Fibroblast of upper back skin (primary cell): ENCODE measurements at regions not wholly inside any gene's neighbourhood (a gene's known extent, or its start where the extent isn't known, plus 50 kb on each side); places are given as distances from the start of the nearest gene placed in this dataset.
"Not testable (repeated sequence)": the region's sequence is repeated elsewhere in the genome, so short reads cannot be mapped to it uniquely, and the experiment has no call there.

Experiments
- DNase-seq: peaks from one replicate; pipeline ENCODE4 v3.0.0-alpha.2; 2013

- not testable (repeated sequence) for DNase-seq
These were observed 379.0 kb downstream of the BCKDHB start for GRCh38 chr6:80485494-80485893.

GRCh38 chr6:80482056-80482455, 375.6 kb downstream of the BCKDHB start:
- no peak for DNase-seq

GRCh38 chr6:80480421-80481157, 374.1 kb downstream of the BCKDHB start:
- peak; percentile 82 for DNase-seq

GRCh38 chr6:80478030-80478429, 371.6 kb downstream of the BCKDHB start:
- DNase-seq = peak; percentile 86

- DNase-seq = peak; percentile 82
These were observed 371.1 kb downstream of the BCKDHB start for GRCh38 chr6:80477591-80477990.

GRCh38 chr6:80472271-80472670, 365.8 kb downstream of the BCKDHB start:
- DNase-seq = peak; percentile 28

- DNase-seq = no peak
These were observed 363.5 kb downstream of the BCKDHB start for GRCh38 chr6:80469977-80470376.

- DNase-seq = no peak
These were observed 361.9 kb downstream of the BCKDHB start for GRCh38 chr6:80468398-80468797.

- DNase-seq = no peak
These were observed 360.9 kb downstream of the BCKDHB start for GRCh38 chr6:80467408-80467807.

GRCh38 chr6:80466981-80467380, 360.5 kb downstream of the BCKDHB start:
- DNase-seq = peak; percentile 88

GRCh38 chr6:80465513-80465912, 359.0 kb downstream of the BCKDHB start:
- DNase-seq = no peak

GRCh38 chr6:80464901-80465300, 358.4 kb downstream of the BCKDHB start:
- DNase-seq = no peak

GRCh38 chr6:80463197-80463596, 356.7 kb downstream of the BCKDHB start:
- DNase-seq = no peak

GRCh38 chr6:80460257-80460865, 353.9 kb downstream of the BCKDHB start:
- DNase-seq = peak; percentile 58

GRCh38 chr6:80457439-80457933, 351.0 kb downstream of the BCKDHB start:
- DNase-seq = peak; percentile 98

- DNase-seq = no peak
These were observed 350.4 kb downstream of the BCKDHB start for GRCh38 chr6:80456724-80457438.

GRCh38 chr6:80454661-80455365, 348.3 kb downstream of the BCKDHB start:
- peak; percentile 94 for DNase-seq

- DNase-seq = peak; percentile 98
These were observed 347.7 kb downstream of the BCKDHB start for GRCh38 chr6:80454197-80454596.

GRCh38 chr6:80449726-80450125, 343.3 kb downstream of the BCKDHB start:
- DNase-seq = no peak

- no peak for DNase-seq
These were observed 340.1 kb downstream of the BCKDHB start for GRCh38 chr6:80446454-80447045.

- DNase-seq = no peak
These were observed 339.3 kb downstream of the BCKDHB start for GRCh38 chr6:80445751-80446150.

GRCh38 chr6:80442366-80442765, 335.9 kb downstream of the BCKDHB start:
- peak; percentile 53 for DNase-seq

GRCh38 chr6:80441131-80441530, 334.7 kb downstream of the BCKDHB start:
- no peak for DNase-seq
